ENCODE measurements at regions not wholly inside any gene's neighbourhood (a gene's known extent, or its start where the extent isn't known, plus 50 kb on each side); places are given as distances from the start of the nearest gene placed in this dataset.

GRCh38 chr12:86543716-86544115, 287.5 kb upstream of the MGAT4C start:
- TF ChIP-seq CTCF (tag by site-specific recombination; IDR thresholded peaks at IDR 0.05) (no peak), ATF2 (tag by site-specific recombination; IDR thresholded peaks at IDR 0.05; ENCODE audit: low read depth) (no peak), ZXDB (tag by site-specific recombination; IDR thresholded peaks at IDR 0.05) (no peak), ZNF335 (tag by site-specific recombination; conservative IDR thresholded peaks at IDR 0.05) (no peak), SETDB1 (IDR thresholded peaks at IDR 0.05; ENCODE audit: insufficient read length, low read length) (no peak), ZNF530 (tag by site-specific recombination; IDR thresholded peaks at IDR 0.05; ENCODE audit: low read depth) (no peak), ZBTB7A (tag by site-specific recombination; IDR thresholded peaks at IDR 0.05; ENCODE audit: low read depth) (no peak), TSHZ1 (tag by site-specific recombination; IDR thresholded peaks at IDR 0.05; ENCODE audit: borderline replicate concordance) (no peak), ZNF704 (tag by site-specific recombination; IDR thresholded peaks at IDR 0.05) (no peak)
